AG08396 (cell line): ENCODE measurements at regions not wholly inside any gene's neighbourhood (a gene's known extent, or its start where the extent isn't known, plus 50 kb on each side); places are given as distances from the start of the nearest gene placed in this dataset.

ENCODE experiments used
- DNase-seq: peaks from one replicate; pipeline ENCODE4 v3.0.0; 2012; ENCODE audit warnings: low spot score, mixed read lengths

DNA sequence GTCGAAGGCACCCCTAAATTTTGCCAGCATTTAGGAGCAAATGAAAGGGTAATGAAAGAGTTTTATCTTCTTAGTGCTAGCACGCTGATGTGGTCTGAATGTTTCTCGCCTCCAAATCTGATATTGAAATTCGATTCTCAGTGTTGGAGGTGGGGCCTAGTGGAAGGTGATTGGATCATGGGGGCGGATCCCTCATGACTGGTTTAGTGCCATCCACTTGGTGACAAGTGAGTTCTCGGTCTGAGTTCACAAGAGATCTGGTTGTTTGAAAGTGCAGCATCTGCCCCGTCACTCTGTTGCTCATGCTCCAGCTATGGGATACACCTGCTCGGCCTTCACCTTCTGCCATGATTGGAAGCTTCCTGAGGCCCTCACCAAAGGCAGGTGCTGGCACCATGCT, 75.1 kb upstream of the ZBTB40 start:
- DNase-seq = no peak

DNA sequence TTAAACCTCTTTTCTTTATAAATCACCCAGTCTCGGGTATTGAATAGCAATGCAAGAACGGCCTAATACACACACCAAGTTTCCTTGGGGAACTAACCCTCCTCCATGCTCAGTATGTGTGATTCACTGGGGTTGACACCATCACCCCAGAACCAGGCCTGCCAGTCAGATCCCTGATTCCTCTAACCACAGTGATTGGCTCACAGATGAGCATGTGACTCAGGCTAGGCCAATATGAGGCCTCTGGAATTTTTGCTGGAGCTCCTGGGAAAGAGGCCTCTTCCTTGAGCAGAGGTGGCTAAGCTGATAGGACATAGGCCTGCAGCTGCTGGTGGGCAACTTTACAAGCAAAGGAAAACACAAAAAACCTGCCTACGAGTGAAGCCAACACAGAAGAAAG, 74.7 kb upstream of the ZBTB40 start:
- DNase-seq = no peak

DNA sequence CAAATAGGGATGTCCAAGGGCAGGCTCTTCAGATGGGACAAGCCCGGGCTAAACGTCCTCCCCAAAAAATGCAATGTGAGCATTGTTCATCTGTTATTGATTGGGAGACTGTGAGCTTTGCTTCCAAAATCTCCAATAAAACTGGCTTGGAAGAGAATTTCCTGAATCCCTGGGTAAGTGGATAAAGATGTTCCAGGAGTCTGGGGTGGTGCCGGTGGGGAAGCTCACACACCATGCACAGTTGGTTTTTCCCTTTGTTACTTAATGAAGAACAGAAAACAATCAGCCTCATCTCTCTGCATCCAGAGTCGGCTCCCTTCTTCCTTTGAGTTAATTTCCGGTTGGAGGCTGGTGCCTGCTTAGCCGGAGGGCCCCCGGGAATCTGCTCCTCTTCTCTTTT, 72.1 kb upstream of the ZBTB40 start:
- DNase-seq = no peak

DNA sequence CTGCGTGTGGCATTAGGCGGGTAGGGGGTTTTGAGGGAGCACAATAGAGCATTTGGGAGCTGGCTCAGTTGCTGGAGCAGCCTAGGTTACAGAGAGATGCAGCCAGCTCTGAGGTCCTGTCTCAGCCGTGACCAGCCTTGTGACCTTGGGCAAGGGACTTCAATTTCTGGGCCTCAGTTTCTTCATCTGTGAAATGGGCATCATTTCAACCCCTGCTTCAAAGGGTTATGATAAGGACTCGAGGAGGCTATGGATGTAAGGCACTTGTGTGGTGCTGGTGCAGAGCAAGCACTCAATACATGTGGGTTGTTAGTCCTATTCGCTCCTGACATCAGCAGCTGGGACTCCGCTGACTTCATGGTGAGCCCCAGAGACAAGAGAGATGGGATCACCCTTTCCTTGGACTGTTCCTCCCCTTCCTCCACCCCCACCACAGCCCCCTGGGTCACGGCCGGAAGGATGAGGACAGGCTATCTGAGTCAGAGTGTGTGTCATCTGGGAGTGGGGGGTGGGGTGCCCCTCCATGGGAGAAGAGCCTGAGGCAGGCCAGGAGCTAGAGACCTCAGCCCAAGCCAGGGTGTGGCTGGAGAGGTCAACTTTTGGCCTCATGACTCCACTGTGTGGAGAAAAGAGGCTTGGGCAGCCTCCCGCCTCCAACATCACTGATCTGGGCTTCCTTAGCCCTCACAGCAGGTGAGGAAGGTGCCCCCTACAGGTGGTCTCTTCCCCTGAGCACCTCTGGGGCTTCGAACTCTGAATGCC, 71.4 kb upstream of the ZBTB40 start:
- no peak for DNase-seq

DNA sequence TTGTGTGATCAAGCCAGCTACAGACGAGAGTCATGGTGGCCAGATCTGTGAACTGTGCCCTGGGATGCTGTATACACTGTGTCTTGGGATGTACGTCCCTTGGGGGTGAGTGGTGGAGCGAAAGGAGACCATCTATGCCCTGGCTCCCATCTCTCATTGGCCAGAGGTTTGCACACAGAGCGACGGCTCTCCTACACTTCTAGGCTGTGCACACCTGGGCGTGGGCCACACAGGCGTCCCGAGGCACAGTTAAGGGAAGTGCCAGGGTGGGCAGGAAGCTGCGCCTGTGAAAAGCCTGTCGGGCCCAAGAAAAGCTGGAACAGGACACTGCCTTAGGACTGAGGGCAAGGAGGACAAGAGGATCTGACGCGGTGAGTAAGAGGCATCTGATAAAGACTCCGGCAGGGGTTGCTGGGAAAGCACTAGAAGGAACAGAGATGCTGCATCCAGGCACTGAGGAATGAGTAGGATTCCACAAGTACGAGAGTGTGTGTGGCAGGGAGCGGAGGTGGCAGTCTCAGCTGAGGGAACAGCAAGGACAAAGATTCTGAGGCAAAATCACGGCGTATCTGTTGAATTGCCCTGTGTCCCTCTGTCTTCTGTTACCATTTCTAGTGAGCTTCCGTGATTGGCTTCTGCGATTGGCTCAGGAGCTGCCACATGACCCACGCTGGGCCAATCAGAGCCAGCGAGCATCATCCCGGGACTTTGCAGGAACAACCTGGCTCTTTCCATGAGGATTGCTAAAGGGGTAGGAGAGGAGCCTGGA, 67.9 kb upstream of the ZBTB40 start:
- no peak for DNase-seq

DNA sequence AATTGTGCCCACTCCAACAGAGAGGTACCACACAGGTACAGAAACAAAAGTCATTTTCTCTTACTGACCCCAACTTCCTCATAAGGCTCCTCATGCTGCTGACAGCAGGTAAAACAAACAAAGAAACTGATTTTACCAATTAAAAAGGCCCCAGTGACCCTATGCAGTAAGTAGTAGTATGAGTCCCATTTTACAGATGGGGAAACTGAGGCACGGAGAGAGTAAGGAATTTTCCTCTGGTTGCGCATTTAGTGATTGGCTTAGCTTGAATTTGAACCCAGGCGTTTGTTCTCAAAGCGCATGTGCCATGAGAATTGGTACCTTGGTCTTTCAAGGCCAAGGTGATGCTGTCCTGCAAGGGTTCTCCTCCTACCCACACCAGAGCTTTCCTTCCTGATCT, 66.1 kb upstream of the ZBTB40 start:
- no peak for DNase-seq

DNA sequence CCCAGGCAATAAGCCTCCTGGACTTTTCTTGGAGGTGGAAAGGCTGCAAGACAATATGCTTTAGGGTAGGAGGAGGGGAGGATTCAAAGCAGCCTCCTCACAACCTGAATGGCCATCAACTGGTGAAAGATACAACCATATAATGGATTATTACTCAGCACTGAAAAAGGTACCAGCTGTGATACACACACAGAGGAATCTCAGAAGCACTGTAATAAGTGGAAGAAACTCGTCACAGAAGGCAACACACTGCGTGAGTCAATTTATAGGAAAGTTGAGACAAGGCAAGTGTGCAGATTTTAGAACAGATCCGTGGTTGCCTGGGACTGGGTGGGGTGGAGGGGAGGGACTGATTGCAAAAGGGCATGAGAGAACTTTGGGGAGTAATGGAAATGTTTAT, 64.9 kb upstream of the ZBTB40 start:
- DNase-seq = no peak

DNA sequence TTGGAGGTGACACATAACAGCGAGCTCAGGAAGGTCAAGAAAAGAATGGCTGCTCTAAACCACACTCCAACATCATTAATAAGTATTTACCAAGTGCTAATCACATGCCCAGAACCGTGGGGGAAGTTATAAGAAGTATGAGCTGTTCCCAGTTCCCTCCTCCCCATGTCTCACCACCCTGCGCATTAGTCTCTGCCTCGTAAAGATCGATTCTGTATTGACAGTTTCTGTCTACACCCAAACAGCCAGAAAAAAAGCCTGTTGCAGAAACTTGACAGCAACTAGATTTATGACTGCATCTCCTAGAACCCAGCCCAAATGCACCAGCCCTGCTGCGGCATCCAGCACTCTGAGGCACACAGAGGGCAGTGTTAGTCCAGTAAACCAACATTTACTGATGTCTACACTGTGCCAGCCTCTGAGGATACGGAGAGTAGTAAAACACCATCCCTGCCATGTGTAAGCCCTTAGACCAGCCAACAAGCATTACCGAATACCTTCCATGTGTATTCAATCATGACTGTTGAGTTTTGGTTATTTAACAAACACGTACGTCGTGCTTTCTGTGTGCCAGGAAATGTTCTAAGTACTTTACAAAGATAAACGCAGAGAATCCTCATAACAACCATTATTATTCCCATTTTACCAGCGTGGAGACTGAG, 63.6 kb upstream of the ZBTB40 start:
- DNase-seq = no peak

DNA sequence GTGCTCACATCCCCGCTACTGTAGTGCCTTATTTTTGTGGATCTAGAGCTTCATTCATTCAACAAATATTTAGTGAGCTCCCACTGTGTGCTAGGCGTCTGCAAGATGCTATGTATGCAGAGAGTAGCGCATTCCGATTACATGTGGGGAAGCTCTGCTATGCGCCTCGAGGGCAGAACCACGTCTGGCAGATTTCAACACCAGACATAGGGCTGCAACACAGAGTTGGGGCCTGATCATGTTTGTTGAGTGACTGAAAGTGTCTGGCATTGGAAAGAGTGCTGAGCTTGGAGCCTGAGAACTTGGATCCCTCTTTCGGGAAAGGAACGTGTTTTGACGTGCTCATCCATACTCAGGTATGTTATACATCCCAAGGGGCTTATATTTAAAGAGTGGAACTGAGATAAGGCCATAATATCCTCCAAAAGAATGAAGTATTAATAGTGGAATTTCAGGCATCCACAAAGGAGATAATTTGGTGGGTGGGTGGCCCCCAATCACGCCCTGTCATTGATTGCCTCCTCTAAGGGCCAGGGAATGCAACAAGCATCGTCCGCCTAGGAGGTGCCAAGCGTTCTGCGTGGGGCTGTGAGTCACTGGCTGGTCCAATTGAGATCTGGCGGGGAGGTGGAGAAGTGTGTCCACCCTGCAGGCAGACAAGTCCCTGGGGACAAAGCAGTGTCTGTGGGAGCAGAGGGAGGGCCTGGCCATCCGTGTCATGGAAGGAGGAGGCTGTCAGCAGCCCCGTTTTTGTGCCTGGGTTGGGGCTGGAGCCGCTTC, 62.8 kb upstream of the ZBTB40 start:
- DNase-seq = no peak

DNA sequence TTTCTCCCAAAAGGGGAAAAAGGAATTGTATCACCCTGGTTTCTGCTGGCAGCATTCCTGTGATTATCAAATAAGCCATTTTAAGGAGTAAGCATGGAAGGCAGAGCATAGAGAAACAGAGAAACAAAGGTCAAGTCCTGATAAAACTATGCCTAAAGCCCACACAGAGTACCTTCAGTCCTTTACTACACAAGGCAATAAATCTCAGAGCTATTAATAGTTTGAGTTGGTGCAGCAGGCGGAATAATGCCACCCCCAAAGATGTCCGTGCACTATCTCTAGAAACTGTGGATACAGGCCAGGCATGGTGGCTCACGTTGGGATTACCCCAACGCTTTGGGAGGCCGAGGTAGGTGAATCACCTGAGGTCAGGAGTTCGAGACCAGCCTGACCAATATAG, 58.1 kb upstream of the ZBTB40 start:
- no peak for DNase-seq

DNA sequence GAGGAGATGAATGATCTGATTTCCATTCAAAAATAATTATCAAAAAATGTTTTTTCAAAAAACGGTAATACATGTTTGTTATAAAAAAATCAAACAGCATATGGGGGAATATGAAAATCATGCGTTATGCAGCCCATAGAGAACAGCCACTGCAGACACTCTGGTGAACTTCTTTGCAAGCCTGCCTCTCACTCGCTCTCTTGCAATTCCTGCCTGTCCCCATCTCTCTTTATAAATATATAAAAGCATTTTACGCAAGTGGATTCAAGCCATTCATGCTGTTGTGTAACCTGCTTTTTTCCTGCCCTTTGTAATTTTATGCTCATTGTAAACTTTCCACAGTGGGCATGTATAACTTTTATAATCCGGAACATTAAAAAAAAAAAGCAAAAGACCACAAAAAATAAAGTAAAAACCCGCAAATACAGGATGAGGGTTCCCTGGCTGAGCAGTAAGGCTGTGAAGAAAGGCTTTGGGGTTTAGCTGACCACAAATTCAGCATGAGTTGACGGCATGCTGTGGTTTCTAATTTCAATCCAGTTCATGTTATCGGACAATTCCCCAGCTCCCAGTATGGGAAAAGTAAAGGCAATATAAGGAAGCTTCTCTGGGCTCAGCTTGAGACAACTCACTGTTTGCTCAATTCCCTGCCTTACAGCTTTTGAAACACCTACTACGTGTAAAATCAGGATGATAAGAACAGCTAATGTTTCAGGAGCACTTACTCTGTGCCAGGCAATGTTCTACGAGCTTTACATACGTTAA, 52.8 kb upstream of the ZBTB40 start:
- DNase-seq = no peak

DNA sequence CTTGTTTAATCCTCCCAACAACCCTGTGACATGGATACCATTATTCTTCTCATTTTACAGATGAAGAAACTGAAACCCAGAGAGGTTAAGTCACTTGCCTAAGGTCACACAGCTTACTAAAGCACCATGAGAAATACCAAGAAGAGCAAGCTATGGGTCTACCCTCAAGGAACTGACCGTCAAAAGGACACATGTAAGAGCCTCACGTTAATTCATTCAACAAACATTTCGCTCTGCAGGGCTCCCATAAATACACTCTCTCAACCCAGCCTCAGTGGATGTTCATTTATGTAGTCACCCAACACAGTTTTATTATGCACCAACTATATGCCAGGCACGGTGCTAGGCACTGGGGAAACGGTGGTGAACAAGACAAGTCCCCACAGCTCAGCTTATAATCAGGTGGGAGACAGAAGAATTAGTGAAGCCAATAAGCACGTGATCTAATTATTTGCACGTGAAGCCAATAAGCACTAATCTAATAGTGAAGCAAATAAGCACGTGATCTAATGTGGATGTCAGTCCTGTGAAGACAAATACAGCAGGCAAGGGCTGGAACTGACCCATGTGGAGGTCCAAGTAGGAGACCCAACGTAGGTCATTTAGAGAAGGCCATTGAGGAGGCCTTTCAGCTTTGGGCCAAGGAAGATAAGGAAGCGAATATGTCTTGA, 52.1 kb upstream of the ZBTB40 start:
- DNase-seq = no peak
